CD14-positive monocyte (primary cell): ENCODE measurements at regions not wholly inside any gene's neighbourhood (a gene's known extent, or its start where the extent isn't known, plus 50 kb on each side); places are given as distances from the start of the nearest gene placed in this dataset.

Experiments
- DNase-seq, 3 donors: peaks; one replicate each; pipeline ENCODE4 v3.0.0-alpha.2; 2011 to 2022
- H2AFZ ChIP-seq: 2 replicates; pipeline ENCODE4 v1.6.0; 2012; ENCODE audit warnings: mild to moderate bottlenecking, low read depth, low read length, inconsistent platforms; ENCODE audit not compliant: insufficient read depth, poor library complexity, severe bottlenecking
- H3K27ac ChIP-seq, 2 donors: 1 replicate in 1 of 2; 2 replicates in 1 of 2; pipeline ENCODE4 v1.5.1; 2012 to 2013; ENCODE audit warnings: low read length in 2 of 2, control low read depth in 1 of 2, inconsistent platforms in 1 of 2, low read depth in 1 of 2, mild to moderate bottlenecking in 1 of 2
- H3K27me3 ChIP-seq, 2 donors: one replicate each; pipeline versions ENCODE4 v1.6.0 to v1.6.1; 2011 to 2013; ENCODE audit warnings: low read length in 2 of 2; ENCODE audit not compliant: control insufficient read depth in 2 of 2, insufficient read depth in 2 of 2
- H3K36me3 ChIP-seq, 2 donors: replicated peaks in 1 of 2; 1 replicate in 1 of 2; 2 replicates in 1 of 2; pipeline versions ENCODE4 v1.5.1 to v1.6.1; 2012 to 2013; ENCODE audit warnings: low read length in 2 of 2, control low read depth in 1 of 2, inconsistent platforms in 1 of 2, mild to moderate bottlenecking in 1 of 2; ENCODE audit not compliant: insufficient read depth in 2 of 2, control insufficient read depth in 1 of 2
- H3K4me1 ChIP-seq, 2 donors: 1 replicate in 1 of 2; 2 replicates in 1 of 2; pipeline versions ENCODE4 v1.5.1 to v1.6.1; 2012 to 2013; ENCODE audit warnings: low read length in 2 of 2, control low read depth in 1 of 2, inconsistent platforms in 1 of 2, mild to moderate bottlenecking in 1 of 2, moderate library complexity in 1 of 2; ENCODE audit not compliant: insufficient read depth in 2 of 2, control insufficient read depth in 1 of 2
- H3K4me2 ChIP-seq: replicated peaks from 2 replicates; pipeline ENCODE3; 2012; ENCODE audit warnings: low read length, moderate library complexity, mild to moderate bottlenecking; ENCODE audit not compliant: poor library complexity, severe bottlenecking; ENCODE audit errors: extremely low read depth
- H3K4me3 ChIP-seq, 3 experiments: fragments of 200-600 bp in 1 of 3; sonication (generic) in 1 of 3; replicated peaks in 1 of 3; 1 replicate in 2 of 3; 2 replicates in 1 of 3; pipeline ENCODE4 v1.5.1; 2011 to 2013; ENCODE audit warnings: low read length in 3 of 3, mild to moderate bottlenecking in 3 of 3, control low read depth in 2 of 3, low read depth in 2 of 3, inconsistent platforms in 1 of 3, moderate library complexity in 1 of 3
- H3K79me2 ChIP-seq: 2 replicates; pipeline ENCODE4 v1.6.0; 2012; ENCODE audit warnings: mild to moderate bottlenecking, control low read depth, inconsistent platforms, low read length, moderate library complexity; ENCODE audit not compliant: insufficient read depth
- H3K9ac ChIP-seq: 2 replicates; pipeline ENCODE4 v1.6.0; 2017; ENCODE audit warnings: low read length, mild to moderate bottlenecking; ENCODE audit not compliant: insufficient read depth, poor library complexity, severe bottlenecking
- H3K9me3 ChIP-seq, 2 donors: replicated peaks in 1 of 2; 1 replicate in 1 of 2; 2 replicates in 1 of 2; pipeline versions ENCODE4 v1.5.1 to v1.6.1; 2012 to 2013; ENCODE audit warnings: low read length in 2 of 2, control low read depth in 1 of 2; ENCODE audit not compliant: control insufficient read depth in 1 of 2, insufficient read depth in 1 of 2
- H4K20me1 ChIP-seq: 2 replicates; pipeline ENCODE4 v1.6.0; 2012; ENCODE audit warnings: mild to moderate bottlenecking, low read length, control low read depth, moderate library complexity; ENCODE audit not compliant: insufficient read depth
- H3K27ac Mint-ChIP-seq, 7 donors: one replicate each; pipeline ENCODE4 v1.8.0; 2020; ENCODE audit warnings: mild to moderate bottlenecking in 7 of 7, mixed read lengths in 7 of 7, moderate library complexity in 6 of 7, inconsistent platforms in 2 of 7
- H3K27me3 Mint-ChIP-seq, 3 donors: one replicate each; pipeline ENCODE4 v1.8.0; 2021 to 2022; ENCODE audit warnings: low read depth in 3 of 3, mild to moderate bottlenecking in 3 of 3, mixed read lengths in 3 of 3, moderate library complexity in 3 of 3, inconsistent platforms in 1 of 3
- H3K36me3 Mint-ChIP-seq, 2 donors: one replicate each; pipeline ENCODE4 v1.8.0; 2020; ENCODE audit warnings: mixed read lengths in 2 of 2, inconsistent platforms in 1 of 2, mild to moderate bottlenecking in 1 of 2
- H3K4me1 Mint-ChIP-seq: one replicate; pipeline ENCODE4 v1.8.0; 2020; ENCODE audit warnings: mild to moderate bottlenecking, mixed read lengths
- H3K4me3 Mint-ChIP-seq, 2 donors: one replicate each; pipeline ENCODE4 v1.8.0; 2020; ENCODE audit warnings: mild to moderate bottlenecking in 2 of 2, mixed read lengths in 2 of 2, moderate library complexity in 1 of 2
- H3K9me3 Mint-ChIP-seq, 7 donors: one replicate each; pipeline ENCODE4 v1.8.0; 2020 to 2022; ENCODE audit warnings: mixed read lengths in 7 of 7, mild to moderate bottlenecking in 6 of 7, moderate library complexity in 6 of 7, inconsistent platforms in 2 of 7
- CTCF ChIP-seq: fragments of 200-600 bp; IDR thresholded peaks from one replicate; pipeline ENCODE4 v1.8.0; 2022; ENCODE audit warnings: antibody characterized with exemption, mild to moderate bottlenecking
- WGBS: methylation state at CpG from one replicate; pipeline ENCODE4 v1.1.5; 2013; ENCODE audit warnings: missing lambda C conversion rate; ENCODE audit not compliant: insufficient coverage; 5-methylcytosine and 5-hydroxymethylcytosine counted together
- intact Hi-C, 2 donors: fragments of 100-400 bp; cut with micrococcal nuclease; formaldehyde crosslinking; loops; one replicate each; pipeline versions ENCODE4 v1.15.0 to v1.15.1; 2023

DNA sequence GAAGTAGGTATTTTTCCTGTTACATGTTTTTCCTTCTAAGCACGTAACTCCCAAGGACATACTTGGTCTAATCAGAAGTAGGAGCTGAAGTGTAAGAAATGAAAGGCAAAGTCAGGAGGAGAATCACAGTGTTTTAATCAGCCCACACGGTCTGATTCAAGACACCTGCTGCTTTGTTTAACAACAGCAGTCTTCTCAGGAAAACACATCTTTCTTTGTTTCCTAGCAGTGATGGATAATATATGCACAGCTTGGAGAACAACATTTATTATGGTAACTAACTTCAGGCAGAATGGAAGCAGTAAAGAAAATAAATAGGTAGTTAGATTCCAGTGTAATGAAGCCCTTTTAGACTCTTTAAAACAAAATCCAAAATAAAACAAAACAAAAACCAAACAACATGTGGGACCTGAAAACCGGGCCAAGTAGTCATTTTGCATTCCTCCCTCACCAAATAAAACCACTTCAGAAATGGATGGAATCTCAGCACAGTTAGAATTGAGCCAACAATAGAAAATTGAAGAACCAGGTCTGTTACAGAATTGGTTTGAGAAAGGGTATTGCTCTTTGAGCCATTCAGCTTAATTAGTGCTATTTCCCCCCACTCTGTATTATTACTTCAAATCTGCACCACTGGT lies 61.1 kb upstream of the UGP2 start:
- Histone ChIP-seq H3K27ac (no peak overlapping the region), H3K27me3 (no peaks in the 10 kb centered on the region), H3K4me3 (no peak overlapping the region), H3K79me2 (no peaks in the 10 kb centered on the region), H3K9ac (no peak overlapping the region), H3K4me1 (peaks cover 7 to 16% of the 10 kb centered on the region in 2 donors), H3K9me3 (no peaks in the 10 kb centered on the region), H3K4me2 (no peak overlapping the region), H3K36me3 (no peaks in the 10 kb centered on the region), H2AFZ (no peak overlapping the region), H4K20me1 (no peaks in the 10 kb centered on the region)
- no peaks in the 10 kb centered on the region for H3K36me3 Mint-ChIP-seq
- WGBS: no CpG with 5 or more reads among the region's 3 CpGs
- intact Hi-C loops: no loop called here
- H3K27ac Mint-ChIP-seq: no peak overlapping the region
- no peak for TF ChIP-seq CTCF
- peaks cover 27% of the 10 kb centered on the region for H3K4me1 Mint-ChIP-seq
- no peak for DNase-seq
- peaks cover 0 to 2% (median 0%) of the 10 kb centered on the region in 3 donors for H3K27me3 Mint-ChIP-seq
- no peak overlapping the region for H3K4me3 Mint-ChIP-seq
- peaks cover 2 to 11% (median 6%) of the 10 kb centered on the region in 7 donors for H3K9me3 Mint-ChIP-seq

- TF ChIP-seq CTCF: no peak
- H3K9ac ChIP-seq: no peak overlapping the region
- no peaks in the 10 kb centered on the region for H4K20me1 ChIP-seq
- Mint-ChIP-seq H3K27ac (no peak overlapping the region), H3K27me3 (no peaks in the 10 kb centered on the region), H3K36me3 (no peaks in the 10 kb centered on the region), H3K4me3 (no peak overlapping the region), H3K9me3 (no peaks in the 10 kb centered on the region), H3K4me1 (peaks cover 20% of the 10 kb centered on the region)
- H3K4me3 ChIP-seq: no peak overlapping the region
- peak in 1 of 3 donors; percentile 7 for DNase-seq
- peaks cover 0 to 11% of the 10 kb centered on the region in 2 donors for H3K4me1 ChIP-seq
- H3K9me3 ChIP-seq: no peaks in the 10 kb centered on the region
- no peak overlapping the region for H3K27ac ChIP-seq
- peak overlapping the region; percentile 18 for H2AFZ ChIP-seq
- H3K36me3 ChIP-seq: no peaks in the 10 kb centered on the region
- no peaks in the 10 kb centered on the region for H3K27me3 ChIP-seq
- H3K4me2 ChIP-seq: no peak overlapping the region
- intact Hi-C loops: no loop called here
- H3K79me2 ChIP-seq: no peaks in the 10 kb centered on the region
Measured at GRCh38 chr2:63784461-63784860, 57.2 kb upstream of the UGP2 start.
